ENCODE measurements at regions not wholly inside any gene's neighbourhood (a gene's known extent, or its start where the extent isn't known, plus 50 kb on each side); places are given as distances from the start of the nearest gene placed in this dataset.
A peak's percentile ranks its signal among the peaks of the same experiment; 100 is the strongest.

GRCh38 chr2:239538357-239539052 lies 137.7 kb upstream of the HDAC4 start:
- Histone ChIP-seq H3K36me3 (no peaks in the 10 kb centered on the region), H3K4me3 (no peak overlapping the region), H3K27me3 (no peaks in the 10 kb centered on the region), H3K27ac (no peak overlapping the region), H3K9me3 (no peaks in the 10 kb centered on the region), H3K4me1 (peaks cover 6% of the 10 kb centered on the region)
- TF ChIP-seq POLR2A (IDR thresholded peaks at IDR 0.05) (no peak), EP300 (IDR thresholded peaks at IDR 0.05) (no peak), POLR2AphosphoS5 (IDR thresholded peaks at IDR 0.05) (no peak), CTCF (IDR thresholded peaks at IDR 0.05) (no peak)
- no peak for DNase-seq (ENCODE audit: low spot score in 2 of 2)
- WGBS: 82% methylated on average over 9 of the region's 10 CpGs

GRCh38 chr2:239537633-239538356 lies 137.0 kb upstream of the HDAC4 start:
- Histone ChIP-seq H3K36me3 (no peaks in the 10 kb centered on the region), H3K27ac (no peak overlapping the region), H3K27me3 (no peaks in the 10 kb centered on the region), H3K4me1 (peaks cover 13% of the 10 kb centered on the region), H3K4me3 (no peak overlapping the region), H3K9me3 (no peaks in the 10 kb centered on the region)
- 82% methylated on average over 11 of the region's 11 CpGs for WGBS
- DNase-seq (ENCODE audit: low spot score in 2 of 2): no peak
- no peak for TF ChIP-seq EP300 (IDR thresholded peaks at IDR 0.05)
- no peak for TF ChIP-seq POLR2A (IDR thresholded peaks at IDR 0.05)
- no peak for TF ChIP-seq POLR2AphosphoS5 (IDR thresholded peaks at IDR 0.05)
- no peak for TF ChIP-seq CTCF (IDR thresholded peaks at IDR 0.05)

GRCh38 chr2:239536186-239536585 lies 135.4 kb upstream of the HDAC4 start:
- TF ChIP-seq CTCF (IDR thresholded peaks at IDR 0.05): no peak
- no peak for TF ChIP-seq EP300 (IDR thresholded peaks at IDR 0.05)
- TF ChIP-seq POLR2A (IDR thresholded peaks at IDR 0.05): no peak
- TF ChIP-seq POLR2AphosphoS5 (IDR thresholded peaks at IDR 0.05): no peak
- Histone ChIP-seq H3K36me3 (no peaks in the 10 kb centered on the region), H3K4me1 (peaks cover 16% of the 10 kb centered on the region), H3K27ac (no peak overlapping the region), H3K4me3 (no peak overlapping the region), H3K9me3 (no peaks in the 10 kb centered on the region), H3K27me3 (peaks cover 3% of the 10 kb centered on the region)
- DNase-seq (ENCODE audit: low spot score in 2 of 2): peak in 1 of 2 donors; percentile 47
- 97% methylated on average over 9 of the region's 10 CpGs for WGBS

- Histone ChIP-seq H3K4me1 (peaks cover 16% of the 10 kb centered on the region), H3K4me3 (no peak overlapping the region), H3K27me3 (peaks cover 3% of the 10 kb centered on the region), H3K9me3 (no peaks in the 10 kb centered on the region), H3K27ac (no peak overlapping the region), H3K36me3 (no peaks in the 10 kb centered on the region)
- WGBS: 84% methylated on average over 6 of the region's 8 CpGs
- DNase-seq (ENCODE audit: low spot score in 2 of 2): no peak
- TF ChIP-seq CTCF (IDR thresholded peaks at IDR 0.05): no peak
- no peak for TF ChIP-seq POLR2A (IDR thresholded peaks at IDR 0.05)
- TF ChIP-seq EP300 (IDR thresholded peaks at IDR 0.05): no peak
- TF ChIP-seq POLR2AphosphoS5 (IDR thresholded peaks at IDR 0.05): no peak
Measured at GRCh38 chr2:239535413-239536144, 134.8 kb upstream of the HDAC4 start.

Measured in suprapubic skin (tissue), 4 donors.